Posterior cingulate gyrus (tissue), 11 donors: ENCODE measurements at regions not wholly inside any gene's neighbourhood (a gene's known extent, or its start where the extent isn't known, plus 50 kb on each side); places are given as distances from the start of the nearest gene placed in this dataset.
"Not testable (repeated sequence)": the region's sequence is repeated elsewhere in the genome, so short reads cannot be mapped to it uniquely, and the experiment has no call there.

ENCODE experiments used
- DNase-seq, 10 donors: peaks; one replicate each; pipeline versions ENCODE4 v3.0.0 to v3.0.0-alpha.2; 2020 to 2021; ENCODE audit warnings: mixed read lengths in 3 of 10
- intact Hi-C: fragments of 100-400 bp; cut with DNase I; formaldehyde crosslinking; loops from one replicate; pipeline ENCODE4 v1.15.1; 2023

GRCh38 chr13:50248516-50249143 is 233.4 kb downstream of the KCNRG start:
- intact Hi-C loops: no loop called here
- no peak for DNase-seq

DNA sequence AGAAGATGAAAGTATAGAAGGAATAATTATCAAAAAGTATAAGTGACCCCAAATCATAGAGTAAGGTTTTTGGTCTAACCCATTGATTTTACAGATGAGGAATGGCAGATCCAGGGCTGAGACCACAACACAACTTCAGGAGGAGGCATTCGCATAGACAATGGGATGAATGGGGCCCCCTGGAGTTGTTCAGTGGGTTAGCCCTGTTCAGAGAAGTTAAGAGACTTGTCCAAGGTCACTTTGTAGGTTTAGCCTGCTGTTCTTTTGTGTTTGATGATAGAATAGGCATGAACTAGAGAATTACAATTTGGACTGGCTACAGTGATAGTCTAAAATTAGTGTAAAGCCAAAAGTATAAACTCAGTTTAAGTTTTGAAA is 233.9 kb downstream of the KCNRG start:
- DNase-seq: no peak
- intact Hi-C loops: no loop called here

DNA sequence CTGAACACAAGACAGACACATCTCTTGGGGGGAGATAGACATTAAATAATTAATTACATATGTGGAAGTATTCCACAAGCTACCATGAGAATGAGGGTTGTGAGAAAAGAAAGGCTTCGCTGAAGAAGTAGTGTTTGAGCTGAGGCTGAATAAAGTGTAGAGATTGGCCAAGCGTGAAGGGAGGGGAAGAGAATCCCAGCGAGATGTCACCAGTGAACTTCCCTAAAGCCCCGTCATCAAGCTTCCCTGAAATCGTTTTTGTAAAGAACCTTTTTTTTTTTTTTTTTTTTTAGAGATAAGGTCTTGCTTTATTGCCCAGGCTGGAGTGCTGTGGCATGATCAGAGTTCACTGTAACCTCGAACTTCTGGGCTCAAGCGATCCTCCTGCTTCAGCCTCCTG is 235.2 kb downstream of the KCNRG start:
- DNase-seq: no peak
- intact Hi-C loops: no loop called here

DNA sequence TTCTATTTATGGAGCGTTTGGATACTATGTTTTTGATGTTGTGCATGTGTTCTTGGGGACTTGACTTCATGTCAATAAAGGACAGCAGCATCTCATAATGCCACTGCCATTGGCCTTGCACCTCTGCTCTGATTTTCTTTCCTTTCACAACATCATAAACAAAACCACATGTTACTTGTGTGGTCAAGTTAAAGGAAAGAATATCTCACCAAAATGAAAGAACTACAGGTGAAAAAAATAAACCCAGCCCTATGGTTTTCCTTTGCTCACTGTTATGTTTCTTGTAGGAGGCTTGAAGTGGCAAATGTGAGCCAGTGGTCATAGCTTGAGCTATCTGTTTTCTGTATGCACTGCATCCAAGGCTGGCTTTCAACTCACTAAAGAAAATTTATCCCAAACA is 240.4 kb downstream of the KCNRG start:
- DNase-seq: no peak
- intact Hi-C loops: no loop called here

GRCh38 chr13:50256536-50257321 is 241.5 kb downstream of the KCNRG start:
- intact Hi-C loops, DNase-seq: not testable (repeated sequence)

DNA sequence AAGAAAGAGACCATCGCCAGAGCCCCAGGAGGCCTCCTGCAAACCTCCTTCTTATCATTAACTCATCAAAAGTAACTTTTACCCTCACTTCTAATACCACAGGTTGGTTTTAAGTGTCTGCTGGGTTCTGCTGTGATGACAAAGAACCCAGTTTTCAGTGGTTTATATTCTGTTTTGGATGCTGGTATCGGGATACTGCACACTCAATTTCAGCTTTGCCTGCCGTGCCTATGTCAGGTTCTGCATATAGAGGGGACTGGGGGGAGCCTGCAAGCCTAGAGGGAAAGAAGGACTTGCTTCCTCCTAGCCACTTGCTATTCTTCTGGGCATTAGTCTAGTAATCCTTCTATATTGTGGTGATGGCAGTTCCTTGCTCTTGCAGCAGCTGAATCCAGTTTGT is 242.4 kb downstream of the KCNRG start:
- DNase-seq: no peak
- intact Hi-C loops: no loop called here

- no peak for DNase-seq
- intact Hi-C loops: no loop called here
Observed at GRCh38 chr13:50261130-50261901, 246.1 kb downstream of the KCNRG start.

- DNase-seq: no peak
- intact Hi-C loops: no loop called here
Observed at GRCh38 chr13:50267066-50267465, 251.8 kb downstream of the KCNRG start.

DNA sequence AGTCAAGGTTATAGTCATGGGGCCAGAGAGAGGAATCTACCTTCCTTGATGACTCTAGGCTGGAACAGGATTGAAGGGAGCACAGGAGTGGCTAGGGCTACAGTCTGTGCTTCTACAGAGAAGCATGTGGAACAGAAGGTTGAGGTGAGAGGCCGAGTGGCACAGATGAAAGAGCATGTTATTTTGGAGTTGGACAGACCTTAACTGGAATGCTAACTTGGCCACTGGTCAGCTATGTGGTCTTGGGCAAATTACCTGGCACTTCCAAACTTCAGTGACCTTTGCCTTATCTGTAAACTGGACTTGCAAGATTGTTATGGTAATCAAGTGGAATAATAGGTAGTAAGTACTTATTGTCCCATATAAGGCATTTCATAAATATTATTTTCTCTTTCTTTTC is 252.7 kb downstream of the KCNRG start:
- intact Hi-C loops: no loop called here
- no peak for DNase-seq

DNA sequence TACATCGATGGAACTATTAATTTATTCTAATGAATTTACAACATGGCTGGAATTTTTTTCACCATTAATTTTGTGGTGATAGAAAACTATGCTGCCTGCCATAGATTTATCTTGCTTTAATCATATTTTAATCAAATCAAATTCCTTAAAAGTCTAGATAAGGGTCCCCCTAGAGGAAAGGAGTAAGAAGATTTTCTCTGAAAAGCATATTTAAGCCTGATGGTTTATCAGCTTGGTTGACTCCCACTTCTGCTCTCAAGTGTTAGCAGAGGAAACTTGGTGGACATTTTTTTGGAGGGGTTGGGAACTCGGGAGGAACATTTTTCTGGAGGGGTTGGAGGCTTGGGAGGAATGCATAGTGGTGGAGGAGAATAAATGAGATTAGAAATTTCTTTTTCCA is 253.3 kb downstream of the KCNRG start:
- intact Hi-C loops: no loop called here
- no peak for DNase-seq

- intact Hi-C loops: no loop called here
- no peak for DNase-seq
Observed at GRCh38 chr13:50274181-50274580, 258.9 kb downstream of the KCNRG start.

DNA sequence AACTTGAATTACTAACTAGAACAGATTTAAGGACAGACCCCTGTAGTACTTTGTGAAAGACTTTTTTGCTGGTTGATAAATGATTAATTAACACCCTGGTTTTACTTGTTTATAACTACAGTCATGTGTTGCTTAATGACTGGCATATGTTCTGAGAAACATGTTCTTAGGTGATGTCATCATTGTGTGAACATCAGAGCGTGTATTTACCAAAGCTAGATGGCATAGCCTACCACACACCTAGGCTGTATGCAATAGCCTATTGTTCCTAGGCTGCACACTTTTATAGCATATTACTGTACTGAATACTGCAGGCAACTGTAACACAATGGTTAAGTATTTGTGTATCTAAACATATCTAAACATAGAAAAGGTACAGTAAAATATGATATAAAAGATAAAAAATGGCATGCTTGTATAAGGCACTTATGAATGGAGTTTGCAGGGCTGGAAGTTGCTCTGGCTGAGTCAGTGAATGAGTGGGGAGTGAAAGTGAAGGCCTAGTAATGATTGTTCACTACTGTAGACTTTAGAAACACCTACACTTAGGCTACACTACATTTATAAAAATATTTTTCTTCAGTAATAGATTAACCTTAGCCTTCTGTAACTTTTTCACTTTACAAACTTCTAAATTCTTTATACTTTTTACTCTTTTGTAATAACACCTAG is 260.3 kb downstream of the KCNRG start:
- intact Hi-C loops: no loop called here
- DNase-seq: no peak

DNA sequence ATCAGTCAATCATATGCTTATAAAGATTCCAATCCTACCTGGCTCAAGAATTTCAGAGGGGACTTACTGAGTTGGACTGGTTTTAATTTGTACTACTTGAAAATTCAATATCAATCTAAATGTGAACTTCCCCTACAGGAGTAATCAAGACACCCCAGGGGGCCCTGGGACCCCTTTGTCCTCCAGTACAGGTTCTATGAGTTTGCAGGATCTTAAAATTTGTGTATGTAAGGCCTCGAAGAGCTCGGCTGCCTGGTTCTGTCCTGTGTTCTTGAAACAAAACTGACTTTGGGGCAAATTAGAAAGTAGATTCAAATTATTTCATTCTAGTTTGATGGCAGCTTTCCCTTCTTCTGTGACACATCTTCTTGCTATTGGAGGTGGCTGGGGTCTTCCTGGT is 261.3 kb downstream of the KCNRG start:
- intact Hi-C loops: no loop called here
- no peak for DNase-seq

DNA sequence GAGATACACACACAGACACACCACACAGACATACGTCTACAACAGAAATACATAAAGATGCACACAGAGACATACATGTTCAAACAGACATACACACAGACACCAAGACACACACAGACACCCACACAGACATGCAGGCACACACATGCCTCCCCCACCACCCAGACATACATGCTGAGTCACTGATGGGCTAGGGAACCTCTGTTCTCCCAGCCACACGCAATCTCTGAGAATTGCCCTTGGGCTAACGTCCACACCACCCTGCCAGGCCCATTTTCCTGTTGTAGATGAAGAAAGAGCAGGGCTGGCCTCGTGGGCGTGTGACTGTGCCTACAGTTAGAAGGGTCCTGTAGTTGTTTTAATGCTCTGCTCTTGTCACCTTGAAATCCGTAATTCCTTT is 261.9 kb downstream of the KCNRG start:
- peak in 1 of 10 donors; percentile 35 for DNase-seq
- intact Hi-C loops: no loop called here

- intact Hi-C loops: no loop called here
- no peak for DNase-seq
Observed at GRCh38 chr13:50277906-50278305, 262.7 kb downstream of the KCNRG start.

- no peak for DNase-seq
- intact Hi-C loops: no loop called here
Observed at GRCh38 chr13:50280441-50280937, 265.2 kb downstream of the KCNRG start.

DNA sequence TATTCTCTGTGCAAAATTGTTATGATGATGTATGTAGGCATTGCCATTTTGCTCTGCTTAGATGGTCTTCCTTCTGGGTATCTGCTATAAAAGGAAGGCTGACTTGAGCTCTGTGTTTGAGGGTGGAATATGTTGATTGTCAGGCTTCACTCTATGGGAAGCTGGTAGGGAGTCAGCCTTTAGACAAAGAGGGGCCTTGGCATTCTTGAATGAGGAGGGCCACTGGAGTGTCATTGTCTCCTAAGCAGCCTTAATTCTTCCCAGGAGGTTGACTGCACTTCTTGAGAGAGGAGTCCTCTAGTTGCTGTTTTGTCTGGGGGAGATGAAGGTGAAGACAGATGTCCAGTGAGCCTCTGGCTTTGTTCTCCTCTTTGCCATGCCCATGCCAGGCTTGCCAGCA is 266.8 kb downstream of the KCNRG start:
- intact Hi-C loops: no loop called here
- no peak for DNase-seq

DNA sequence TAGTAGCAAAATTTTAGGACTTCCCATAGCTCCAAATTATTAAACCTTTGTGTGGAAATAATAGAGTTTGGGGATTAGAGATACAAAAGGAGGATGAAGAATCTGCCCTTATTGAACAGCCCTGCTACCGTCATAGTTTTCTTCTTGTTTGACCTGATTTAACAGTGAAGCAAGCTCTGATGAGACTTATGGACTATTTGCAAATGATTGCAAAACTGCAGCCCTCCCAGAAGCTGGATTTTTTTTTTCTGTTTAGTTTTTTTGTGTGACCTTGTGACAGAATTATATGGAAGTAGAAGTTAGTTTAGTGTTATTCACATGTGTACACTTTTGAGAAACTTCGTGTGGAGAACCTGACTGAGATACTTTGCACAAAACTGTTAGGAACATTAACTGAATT is 267.8 kb downstream of the KCNRG start:
- DNase-seq: no peak
- intact Hi-C loops: no loop called here

DNA sequence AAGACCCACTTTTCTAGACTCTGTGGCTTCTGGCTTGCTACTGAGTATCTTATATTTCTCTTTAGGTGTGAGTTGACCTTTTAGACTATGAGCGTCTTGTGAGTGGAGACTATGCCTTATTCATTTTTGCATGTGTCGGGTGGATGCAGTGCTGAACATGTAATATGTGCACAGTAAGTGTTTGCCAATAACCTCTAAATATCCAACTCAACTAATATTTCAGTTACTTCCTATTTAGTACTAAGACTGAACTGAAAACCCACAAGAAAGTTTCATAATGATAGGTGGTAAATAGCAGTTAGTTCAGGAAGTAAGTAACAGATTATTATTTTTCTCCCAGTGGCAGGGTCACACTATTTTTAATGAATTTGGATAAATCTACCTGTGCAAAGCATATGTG is 269.3 kb downstream of the KCNRG start:
- intact Hi-C loops: no loop called here

GRCh38 chr13:50285283-50285682 is 270.0 kb downstream of the KCNRG start:
- intact Hi-C loops: no loop called here
- DNase-seq: no peak

More for the DNA sequence above, 269.3 kb downstream of the KCNRG start:
- DNase-seq: no peak

DNA sequence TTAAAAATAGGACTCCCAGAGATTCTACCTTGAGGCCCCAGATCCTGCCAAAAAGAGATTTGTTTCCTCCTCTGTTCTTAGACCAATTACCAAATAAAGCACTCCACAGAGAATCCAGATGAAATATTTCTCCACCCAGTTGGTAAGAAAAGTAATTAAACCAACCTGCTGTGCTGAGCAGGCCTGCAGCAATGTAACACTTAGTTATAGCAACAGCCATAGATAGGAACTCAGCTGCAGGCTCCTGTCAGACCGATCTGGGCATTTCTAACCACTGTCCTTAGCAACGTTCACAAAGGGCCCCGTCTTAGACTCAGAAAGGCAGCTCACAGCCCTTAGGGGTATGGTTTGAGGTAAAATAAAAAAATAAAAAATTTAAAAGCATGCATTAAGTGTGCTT is 271.1 kb downstream of the KCNRG start:
- intact Hi-C loops: no loop called here

More for the DNA sequence above, 271.1 kb downstream of the KCNRG start:
- DNase-seq: no peak
